ENCODE measurements at regions not wholly inside any gene's neighbourhood (a gene's known extent, or its start where the extent isn't known, plus 50 kb on each side); places are given as distances from the start of the nearest gene placed in this dataset.
"Not testable (repeated sequence)": the region's sequence is repeated elsewhere in the genome, so short reads cannot be mapped to it uniquely, and the experiment has no call there.

GRCh38 chr14:42508209-42508946 lies 901.7 kb downstream of the LRFN5 start:
- no peak for DNase-seq (ENCODE audit: low spot score)

DNA sequence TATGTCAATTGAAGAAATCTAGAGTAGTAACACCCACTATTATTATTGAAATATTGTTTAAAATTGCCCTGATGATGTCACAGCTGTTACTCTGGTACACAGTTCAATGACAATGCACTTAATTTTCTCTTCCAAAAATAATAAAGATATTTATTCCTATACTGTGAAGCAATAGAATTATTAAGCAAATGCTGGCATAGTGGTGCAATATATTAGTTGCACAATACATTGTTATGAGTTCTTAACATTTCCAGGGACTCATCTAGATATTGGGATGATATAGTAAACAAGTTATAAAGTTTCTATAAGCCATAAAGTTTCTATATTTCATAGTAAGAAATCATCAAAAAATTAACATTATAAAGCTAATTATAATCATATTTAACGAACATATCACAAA lies 897.8 kb downstream of the LRFN5 start:
- DNase-seq (ENCODE audit: low spot score): no peak

- no peak for DNase-seq (ENCODE audit: low spot score)
Observed at GRCh38 chr14:42499137-42499536, 892.5 kb downstream of the LRFN5 start.

- DNase-seq (ENCODE audit: low spot score): no peak
Observed at GRCh38 chr14:42490536-42490935, 883.9 kb downstream of the LRFN5 start.

DNA sequence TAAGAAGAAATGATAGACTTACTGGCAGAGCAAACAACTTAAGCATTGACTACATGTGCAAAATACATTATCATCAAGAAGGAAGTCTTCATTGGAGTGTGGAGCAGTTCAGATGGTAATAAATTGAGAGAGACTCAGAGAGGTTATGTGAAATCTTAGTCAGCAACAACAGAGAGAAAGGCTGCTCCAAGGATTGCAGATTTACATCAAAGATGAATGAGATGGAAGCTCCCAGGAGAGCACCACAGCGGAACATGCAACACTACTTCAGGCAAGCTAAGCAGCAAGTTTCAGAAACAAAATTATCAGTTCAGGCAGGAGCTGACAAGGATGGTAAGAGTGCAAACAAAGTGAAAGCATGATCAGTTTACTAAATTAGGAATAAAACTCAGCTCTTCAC lies 882.3 kb downstream of the LRFN5 start:
- no peak for DNase-seq (ENCODE audit: low spot score)

DNA sequence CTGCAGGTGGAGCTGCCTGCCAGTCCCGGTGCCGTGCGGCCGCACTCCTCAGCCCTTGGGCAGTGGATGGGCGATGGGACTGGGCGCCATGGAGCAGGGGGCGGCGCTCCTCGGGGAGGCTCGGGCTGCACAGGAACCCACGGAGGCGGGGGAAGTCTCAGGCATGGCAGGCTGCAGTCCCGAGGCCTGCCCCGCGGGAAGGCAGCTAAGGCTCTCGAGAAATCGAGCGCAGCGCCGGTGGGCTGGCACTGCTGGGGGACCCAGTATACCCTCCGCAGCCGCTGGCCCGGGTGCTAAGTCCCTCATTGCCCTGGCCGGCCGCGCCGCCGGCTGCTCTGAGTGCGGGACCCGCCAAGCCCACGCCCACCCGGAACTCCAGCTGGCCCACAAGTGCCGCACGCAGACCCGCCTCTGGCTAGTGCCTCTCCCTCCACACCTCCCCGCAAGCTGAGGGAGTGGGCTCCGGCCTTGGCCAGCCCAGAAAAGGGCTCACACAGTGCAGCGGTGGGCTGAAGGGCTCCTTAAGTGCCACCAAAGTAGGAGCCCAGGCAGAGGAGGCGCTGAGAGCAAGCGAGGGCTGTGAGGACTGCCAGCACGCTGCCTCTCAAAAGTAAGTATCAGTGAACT lies 875.8 kb downstream of the LRFN5 start:
- DNase-seq (ENCODE audit: low spot score): not testable (repeated sequence)

DNA sequence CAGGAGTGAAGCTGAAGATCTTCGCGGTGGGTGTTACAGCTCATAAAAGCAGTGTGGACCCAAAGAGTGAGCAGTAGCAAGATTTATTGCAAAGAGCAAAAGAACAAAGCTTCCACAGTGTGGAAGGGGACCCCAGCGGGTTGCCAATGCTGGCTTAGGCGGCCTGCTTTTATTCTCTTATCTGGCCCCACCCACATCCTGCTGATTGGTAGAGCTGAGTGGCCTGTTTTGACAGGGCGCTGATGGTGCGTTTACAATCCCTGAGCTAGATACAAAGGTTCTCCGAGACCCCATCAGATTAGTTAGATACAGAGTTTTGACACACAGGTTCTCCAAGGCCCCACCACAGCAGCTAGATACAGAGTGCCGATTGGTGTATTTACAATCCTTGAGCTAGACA lies 875.0 kb downstream of the LRFN5 start:
- DNase-seq (ENCODE audit: low spot score): not testable (repeated sequence)

DNA sequence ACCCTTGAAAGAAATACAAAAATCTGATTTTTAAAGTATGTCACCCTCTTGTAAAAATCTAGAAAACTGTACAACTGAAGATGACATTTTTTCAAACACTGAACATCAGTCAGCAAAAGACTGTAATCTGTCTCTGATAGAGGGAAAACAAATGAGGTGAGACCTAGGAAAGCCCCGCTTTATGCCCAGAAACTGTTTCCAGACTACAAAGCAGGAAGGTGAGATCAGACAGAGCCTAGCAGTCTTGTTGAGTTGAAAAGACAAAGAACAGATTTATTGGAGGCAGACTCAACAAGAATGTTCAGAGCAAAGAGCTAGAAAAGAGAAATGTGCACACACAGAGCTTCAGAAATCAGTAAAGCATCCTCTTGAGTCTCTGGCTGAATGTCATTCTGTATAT lies 873.6 kb downstream of the LRFN5 start:
- no peak for DNase-seq (ENCODE audit: low spot score)

DNA sequence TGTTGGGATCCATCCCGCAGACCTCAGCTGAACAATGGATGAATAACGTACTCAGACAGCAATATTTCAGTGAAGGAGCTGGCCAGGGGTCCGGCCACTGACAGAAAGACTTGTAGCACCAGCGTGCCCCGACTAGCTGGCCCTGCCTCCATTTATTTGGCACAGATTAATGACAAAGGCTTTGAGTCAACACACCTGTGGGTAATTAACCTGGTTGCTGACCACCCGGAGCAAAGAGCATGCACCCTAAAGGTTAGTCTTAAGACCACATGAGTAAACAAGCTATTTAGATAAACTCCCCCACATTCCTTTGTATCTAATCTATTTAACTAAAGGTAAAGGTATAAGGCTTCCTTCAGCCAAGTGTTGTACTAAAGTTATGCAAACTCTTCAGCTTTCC lies 868.6 kb downstream of the LRFN5 start:
- no peak for DNase-seq (ENCODE audit: low spot score)

DNA sequence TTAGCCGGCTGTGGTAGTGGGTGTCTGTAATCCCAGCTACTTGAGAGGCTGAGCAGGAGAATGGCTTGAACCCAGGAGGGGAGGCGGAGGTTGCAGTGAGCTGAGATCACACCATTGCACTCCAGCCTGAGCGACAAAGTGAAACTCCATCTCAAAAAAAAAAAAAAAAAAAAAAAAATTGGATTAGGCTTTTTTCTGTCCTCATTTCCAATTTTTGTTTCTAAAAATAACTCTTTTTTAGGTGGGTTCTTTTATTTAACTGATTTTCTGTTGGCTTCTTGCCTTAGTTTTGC lies 863.7 kb downstream of the LRFN5 start:
- no peak for DNase-seq (ENCODE audit: low spot score)

- no peak for DNase-seq (ENCODE audit: low spot score)
Observed at GRCh38 chr14:42469637-42470426, 863.2 kb downstream of the LRFN5 start.

DNA sequence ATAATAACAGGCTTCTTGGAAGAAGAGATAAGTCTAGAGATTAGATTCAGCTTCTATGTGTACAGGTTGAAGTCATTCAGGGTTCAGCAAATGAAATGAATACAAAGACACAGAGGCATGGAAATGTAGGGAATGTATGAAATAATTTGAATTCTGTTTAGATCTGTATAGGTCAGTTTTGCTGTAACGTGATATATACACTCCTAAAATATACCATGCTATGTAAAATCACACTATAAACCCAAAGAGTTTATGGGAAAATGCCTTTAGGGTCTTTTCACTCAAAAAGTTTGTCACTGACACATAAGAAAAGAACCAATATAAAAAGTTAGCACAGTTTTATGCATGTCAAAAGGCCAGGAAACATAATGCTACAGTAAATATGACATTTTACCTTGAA lies 854.0 kb downstream of the LRFN5 start:
- no peak for DNase-seq (ENCODE audit: low spot score)

GRCh38 chr14:42459171-42459685 lies 852.6 kb downstream of the LRFN5 start:
- no peak for DNase-seq (ENCODE audit: low spot score)

GRCh38 chr14:42441615-42442014 lies 834.9 kb downstream of the LRFN5 start:
- DNase-seq (ENCODE audit: low spot score): no peak

DNA sequence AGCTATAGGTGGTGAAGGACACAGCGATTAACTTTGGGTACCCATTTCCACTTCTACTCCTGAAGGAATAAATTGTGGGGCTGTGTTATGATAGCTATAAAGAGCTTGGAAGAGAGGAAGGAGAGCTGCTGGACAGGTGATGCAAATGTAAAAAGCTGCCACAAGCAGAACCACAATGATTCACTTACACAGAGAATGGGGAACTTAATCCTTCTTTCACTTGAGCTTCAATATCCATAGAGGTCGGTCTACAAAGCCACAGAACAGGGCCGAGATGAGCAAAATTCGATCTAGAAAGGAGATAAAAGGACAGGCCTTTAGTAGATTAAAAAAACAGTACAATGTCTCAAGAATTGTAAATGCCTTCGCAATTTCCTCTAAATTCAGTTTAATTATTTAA lies 831.1 kb downstream of the LRFN5 start:
- no peak for DNase-seq (ENCODE audit: low spot score)

GRCh38 chr14:42429401-42429800 lies 822.7 kb downstream of the LRFN5 start:
- no peak for DNase-seq (ENCODE audit: low spot score)

GRCh38 chr14:42428996-42429395 lies 822.3 kb downstream of the LRFN5 start:
- no peak for DNase-seq (ENCODE audit: low spot score)

GRCh38 chr14:42424501-42424900 lies 817.8 kb downstream of the LRFN5 start:
- DNase-seq (ENCODE audit: low spot score): peak; percentile 6

DNA sequence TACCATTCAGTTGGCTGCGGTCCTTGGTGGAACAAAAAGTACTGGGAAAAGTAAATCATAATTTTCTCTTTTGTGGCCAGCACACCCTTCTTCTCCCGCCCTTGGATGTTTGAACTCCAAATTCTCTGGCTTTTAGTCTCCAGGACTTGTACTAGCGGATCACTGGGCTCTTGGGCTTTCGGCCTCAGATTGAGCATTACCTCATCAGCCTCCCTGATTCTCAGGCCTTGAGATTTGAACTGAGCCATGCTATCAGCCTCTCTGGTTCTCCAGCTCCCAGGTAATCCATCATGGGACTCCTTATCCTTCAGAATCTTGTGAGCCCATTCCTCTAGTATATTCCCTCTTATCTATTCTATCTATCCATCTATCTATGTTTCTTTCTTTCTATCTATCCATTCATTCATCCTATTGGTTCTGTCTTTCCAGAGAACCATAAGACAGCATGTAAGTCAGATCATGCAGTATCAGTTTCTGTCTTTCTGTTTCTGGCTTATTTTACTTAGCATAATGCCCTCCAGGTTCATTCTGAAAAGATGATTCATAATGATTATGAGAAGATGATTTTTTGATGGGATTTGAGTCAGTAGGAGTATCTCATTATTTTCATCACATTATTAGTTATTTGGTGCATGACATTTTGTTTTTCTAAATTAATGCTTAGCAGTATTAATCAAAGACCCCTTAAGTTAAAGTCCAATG lies 814.9 kb downstream of the LRFN5 start:
- no peak for DNase-seq (ENCODE audit: low spot score)

GRCh38 chr14:42420071-42420470 lies 813.4 kb downstream of the LRFN5 start:
- DNase-seq (ENCODE audit: low spot score): no peak

DNA sequence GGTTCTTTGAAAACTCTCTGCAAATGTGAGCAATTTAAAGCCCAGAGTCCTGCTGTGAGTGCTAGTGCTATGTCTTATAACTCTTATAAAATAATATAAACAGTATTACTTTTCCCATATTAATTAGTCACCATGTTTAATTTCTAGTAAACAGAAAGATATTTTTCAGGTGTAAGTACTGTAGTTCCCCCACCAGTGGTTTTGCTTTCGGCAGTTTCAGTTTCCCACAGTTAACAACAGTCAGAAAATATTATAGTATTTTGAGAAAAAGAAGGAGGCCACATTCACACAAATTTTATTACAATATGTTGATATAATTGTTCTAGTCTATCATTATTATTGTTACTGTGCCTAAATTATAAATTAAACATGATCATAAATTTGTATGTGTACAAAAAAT lies 800.5 kb downstream of the LRFN5 start:
- no peak for DNase-seq (ENCODE audit: low spot score)

GRCh38 chr14:42391146-42391834 lies 784.6 kb downstream of the LRFN5 start:
- no peak for DNase-seq (ENCODE audit: low spot score)
